Endothelial cell of umbilical vein (primary cell): ENCODE measurements at regions not wholly inside any gene's neighbourhood (a gene's known extent, or its start where the extent isn't known, plus 50 kb on each side); places are given as distances from the start of the nearest gene placed in this dataset.

Experiments used
- BruUV-seq: library from RNA; stranded (reverse); fragments of 400-500 nt; replicated peaks from 2 replicates; lab custom pipeline; 2021; lab: Mats Ljungman, UMichigan
- CTCF ChIA-PET: fragments of 300-600, 350-600 bp; sonication (Branson Sonifier 250); formaldehyde crosslinking; loops from one replicate; lab custom pipeline; 2021; ENCODE audit warnings: antibody characterized with exemption, inconsistent platforms; lab: Charles Lee
- POLR2A ChIA-PET: fragments of 300-600, 350-600 bp; sonication (Branson Sonifier 250); formaldehyde crosslinking; loops from one replicate; lab custom pipeline; 2021; ENCODE audit warnings: antibody characterized with exemption, inconsistent platforms; lab: Charles Lee
- DNase-seq: peaks from one replicate; pipeline ENCODE4 v3.0.0-alpha.2; 2011; ENCODE audit warnings: low read depth, low spot score
- FAIRE-seq: peaks from 2 replicates; lab custom pipeline; 2011; peaks lifted over from hg19 to GRCh38; lab: Jason Lieb, UNC
- H2AFZ ChIP-seq: 2 replicates; pipeline ENCODE4 v1.6.0; 2012; ENCODE audit warnings: low read depth, low read length, control low read depth, inconsistent platforms
- H3K27ac ChIP-seq: 2 replicates; pipeline ENCODE4 v1.5.1; 2011; ENCODE audit warnings: low read depth, mild to moderate bottlenecking, control low read depth, low read length, moderate library complexity; ENCODE audit not compliant: insufficient read depth
- H3K27me3 ChIP-seq, 2 experiments: 2 replicates each; pipeline versions ENCODE4 v1.6.0 to v1.6.1; 2011; ENCODE audit warnings: low read length in 2 of 2, mixed read lengths in 1 of 2; ENCODE audit not compliant: control insufficient read depth in 2 of 2, insufficient read depth in 2 of 2
- H3K36me3 ChIP-seq, 2 experiments: 2 replicates in 1 of 2; 3 replicates in 1 of 2; pipeline ENCODE4 v1.5.1; 2011; ENCODE audit warnings: low read length in 2 of 2, mild to moderate bottlenecking in 1 of 2, moderate library complexity in 1 of 2; ENCODE audit not compliant: control insufficient read depth in 2 of 2, insufficient read depth in 2 of 2; ENCODE audit errors: extremely low read depth in 1 of 2
- H3K4me1 ChIP-seq: 3 replicates; pipeline ENCODE4 v1.5.1; 2011; ENCODE audit warnings: mild to moderate bottlenecking, low read length; ENCODE audit not compliant: control insufficient read depth, insufficient read depth; ENCODE audit errors: extremely low read depth
- H3K4me2 ChIP-seq: 2 replicates; pipeline ENCODE4 v1.6.1; 2011; ENCODE audit warnings: low read length, control low read depth, mixed read lengths; ENCODE audit not compliant: insufficient read depth
- H3K4me3 ChIP-seq, 3 experiments: fragments of 200-600 bp in 1 of 3; sonication (generic), shearing (Covaris generic) in 1 of 3; replicated peaks in 1 of 3; 2 replicates each; pipeline ENCODE4 v1.5.1; 2011 to 2016; ENCODE audit warnings: control low read depth in 3 of 3, low read length in 3 of 3, mild to moderate bottlenecking in 2 of 3, inconsistent platforms in 1 of 3, low read depth in 1 of 3, moderate library complexity in 1 of 3; ENCODE audit not compliant: insufficient read depth in 1 of 3
- H3K79me2 ChIP-seq: 2 replicates; pipeline ENCODE4 v1.6.0; 2012; ENCODE audit warnings: low read length, inconsistent platforms; ENCODE audit not compliant: control insufficient read depth, insufficient read depth
- H3K9ac ChIP-seq: replicated peaks from 2 replicates; pipeline ENCODE3; 2011; ENCODE audit warnings: low read length, control low read depth; ENCODE audit not compliant: insufficient read depth; ENCODE audit errors: extremely low read depth
- H3K9me1 ChIP-seq: replicated peaks from 3 replicates; pipeline ENCODE4 v1.6.0; 2011; ENCODE audit warnings: mild to moderate bottlenecking, low read length; ENCODE audit not compliant: control insufficient read depth, insufficient read depth; ENCODE audit errors: extremely low read depth
- H3K9me3 ChIP-seq: replicated peaks from 2 replicates; pipeline ENCODE4 v1.5.1; 2012; ENCODE audit warnings: low read length, inconsistent platforms; ENCODE audit not compliant: control insufficient read depth, insufficient read depth
- H4K20me1 ChIP-seq: replicated peaks from 2 replicates; pipeline ENCODE3; 2011; ENCODE audit warnings: mild to moderate bottlenecking, low read length; ENCODE audit not compliant: control insufficient read depth, insufficient read depth; ENCODE audit errors: extremely low read depth
- EZH2 ChIP-seq: IDR thresholded peaks from 2 replicates; pipeline ENCODE4 v1.6.1; 2012; ENCODE audit warnings: borderline replicate concordance, low read depth, mild to moderate bottlenecking, moderate library complexity, low read length, inconsistent platforms; ENCODE audit not compliant: severe bottlenecking
- FOS ChIP-seq: IDR thresholded peaks from 2 replicates; pipeline ENCODE4 v1.6.1; 2011; ENCODE audit warnings: mild to moderate bottlenecking, low read length, moderate library complexity, borderline replicate concordance; ENCODE audit not compliant: insufficient read depth
- GATA2 ChIP-seq: IDR thresholded peaks from 2 replicates; pipeline ENCODE4 v1.7.0; 2011; ENCODE audit warnings: low read depth, mild to moderate bottlenecking, moderate library complexity, mixed read lengths, low read length; ENCODE audit not compliant: insufficient read length, insufficient read depth
- JUN ChIP-seq: IDR thresholded peaks from 2 replicates; pipeline ENCODE4 v1.6.1; 2011; ENCODE audit warnings: borderline replicate concordance, low read depth; ENCODE audit not compliant: insufficient read length, insufficient read depth
- MYC ChIP-seq: IDR thresholded peaks from one replicate; pipeline ENCODE4 v1.6.1; 2011; ENCODE audit warnings: mild to moderate bottlenecking, low read depth, low read length
- POLR2AphosphoS5 ChIP-seq: IDR thresholded peaks from 2 replicates; pipeline ENCODE4 v1.6.1; 2012; ENCODE audit warnings: low read depth, mild to moderate bottlenecking, control low read depth, low read length, moderate library complexity; ENCODE audit not compliant: insufficient read depth
- dilution Hi-C: fragments of 300-500 bp; cut with MboI; formaldehyde crosslinking; loops from one replicate; pipeline ENCODE4 v1.15.0; 2019; ENCODE audit warnings: low sequenced_read_pairs; ENCODE audit not compliant: extremely low pct_ligation_motif_present
- intact Hi-C: fragments of 100-400 bp; cut with micrococcal nuclease; formaldehyde crosslinking; loops from one replicate; pipeline ENCODE4 v1.10.0; 2022
- TF ChIP-seq, protein P1 (sequence below): IDR thresholded peaks from 2 replicates; pipeline ENCODE4 v1.6.1; 2011; ENCODE audit not compliant: insufficient read depth, insufficient read length
- TF ChIP-seq, protein P2 (sequence below), 2 donors: IDR thresholded peaks; 1 replicate in 1 of 2; 2 replicates in 1 of 2; pipeline ENCODE4 v1.5.1; 2011; ENCODE audit warnings: low read length in 2 of 2, mild to moderate bottlenecking in 2 of 2, moderate library complexity in 2 of 2, control low read depth in 1 of 2, inconsistent platforms in 1 of 2, low read depth in 1 of 2; ENCODE audit not compliant: insufficient read depth in 1 of 2; ENCODE audit errors: extremely low read depth in 1 of 2

DNA sequence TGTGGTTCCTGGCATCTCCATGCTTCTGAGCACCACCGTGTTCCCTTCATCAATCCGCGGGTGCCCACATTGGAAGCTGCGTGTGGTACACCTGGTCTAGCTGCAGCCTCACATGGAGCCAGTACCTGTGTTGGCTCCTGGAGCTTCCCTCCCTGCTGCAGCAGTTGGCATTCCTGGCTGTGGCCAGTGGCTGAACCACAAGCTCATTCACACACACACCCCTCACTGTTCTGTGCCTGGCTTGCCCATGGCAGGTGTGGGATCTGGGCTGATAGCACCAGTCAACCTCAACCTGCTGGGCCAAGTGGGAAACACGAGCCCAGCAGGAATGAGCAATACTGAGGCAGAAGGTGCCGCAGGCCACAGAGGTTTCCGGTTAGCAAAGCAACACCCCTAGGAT lies 256.2 kb upstream of the LRFN5 start:
- H3K36me3 ChIP-seq = no peaks in the 10 kb centered on the region
- no peak overlapping the region for H3K4me3 ChIP-seq
- POLR2A ChIA-PET = no interaction called here
- TF ChIP-seq EZH2 (no peak), POLR2AphosphoS5 (no peak), JUN (no peak), FOS (no peak), MYC (no peak), GATA2 (no peak)
- TF ChIP-seq, protein P1, sequence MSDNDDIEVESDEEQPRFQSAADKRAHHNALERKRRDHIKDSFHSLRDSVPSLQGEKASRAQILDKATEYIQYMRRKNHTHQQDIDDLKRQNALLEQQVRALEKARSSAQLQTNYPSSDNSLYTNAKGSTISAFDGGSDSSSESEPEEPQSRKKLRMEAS = no peak
- TF ChIP-seq, protein P2, sequence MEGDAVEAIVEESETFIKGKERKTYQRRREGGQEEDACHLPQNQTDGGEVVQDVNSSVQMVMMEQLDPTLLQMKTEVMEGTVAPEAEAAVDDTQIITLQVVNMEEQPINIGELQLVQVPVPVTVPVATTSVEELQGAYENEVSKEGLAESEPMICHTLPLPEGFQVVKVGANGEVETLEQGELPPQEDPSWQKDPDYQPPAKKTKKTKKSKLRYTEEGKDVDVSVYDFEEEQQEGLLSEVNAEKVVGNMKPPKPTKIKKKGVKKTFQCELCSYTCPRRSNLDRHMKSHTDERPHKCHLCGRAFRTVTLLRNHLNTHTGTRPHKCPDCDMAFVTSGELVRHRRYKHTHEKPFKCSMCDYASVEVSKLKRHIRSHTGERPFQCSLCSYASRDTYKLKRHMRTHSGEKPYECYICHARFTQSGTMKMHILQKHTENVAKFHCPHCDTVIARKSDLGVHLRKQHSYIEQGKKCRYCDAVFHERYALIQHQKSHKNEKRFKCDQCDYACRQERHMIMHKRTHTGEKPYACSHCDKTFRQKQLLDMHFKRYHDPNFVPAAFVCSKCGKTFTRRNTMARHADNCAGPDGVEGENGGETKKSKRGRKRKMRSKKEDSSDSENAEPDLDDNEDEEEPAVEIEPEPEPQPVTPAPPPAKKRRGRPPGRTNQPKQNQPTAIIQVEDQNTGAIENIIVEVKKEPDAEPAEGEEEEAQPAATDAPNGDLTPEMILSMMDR (IDR thresholded peaks at IDR 0.05; ENCODE audit: extremely low read depth in 1 of 2, insufficient read depth in 1 of 2, low read depth in 1 of 2, low read length in 2 of 2) = no peak
- FAIRE-seq (no peak), DNase-seq (no peak)
- no peak overlapping the region for H3K4me2 ChIP-seq
- no peak overlapping the region for H3K9ac ChIP-seq
- no peak overlapping the region for H2AFZ ChIP-seq
- H3K9me3 ChIP-seq = peaks cover 6% of the 10 kb centered on the region
- intact Hi-C loops (no loop called here), dilution Hi-C loops (no loop called here)
- no peaks in the 10 kb centered on the region for H3K79me2 ChIP-seq
- CTCF ChIA-PET = no interaction called here
- BruUV-seq = no TSS peak
- H3K4me1 ChIP-seq = no peaks in the 10 kb centered on the region
- no peaks in the 10 kb centered on the region for H3K27me3 ChIP-seq
- H4K20me1 ChIP-seq = no peaks in the 10 kb centered on the region
- H3K9me1 ChIP-seq = no peaks in the 10 kb centered on the region
- H3K27ac ChIP-seq = no peak overlapping the region
